H1 (cell line): ENCODE measurements at regions not wholly inside any gene's neighbourhood (a gene's known extent, or its start where the extent isn't known, plus 50 kb on each side); places are given as distances from the start of the nearest gene placed in this dataset.

ENCODE experiments used
- CTCF ChIA-PET: fragments of 300-600 bp; sonication (Branson Sonifier 250); formaldehyde crosslinking; loops from one replicate; lab custom pipeline; 2021; ENCODE audit not compliant: partially characterized antibody; lab: Charles Lee
- POLR2A ChIA-PET: fragments of 300-600 bp; sonication (Branson Sonifier 250); formaldehyde crosslinking; loops from one replicate; lab custom pipeline; 2021; ENCODE audit warnings: inconsistent platforms; ENCODE audit not compliant: partially characterized antibody; lab: Charles Lee
- DNase-seq, 2 experiments: peaks; one replicate each; pipeline versions ENCODE4 v3.0.0 to v3.0.0-alpha.2; 2010 to 2022; ENCODE audit warnings: low spot score in 2 of 2, low read depth in 1 of 2, mixed read lengths in 1 of 2
- FAIRE-seq: peaks from 2 replicates; lab custom pipeline; 2011; peaks lifted over from hg19 to GRCh38; lab: Jason Lieb, UNC
- H2AFZ ChIP-seq: 2 replicates; pipeline ENCODE4 v1.8.1; 2012; ENCODE audit warnings: low read length, inconsistent platforms
- H2AK5ac ChIP-seq: 2 replicates; pipeline ENCODE4 v1.6.1; 2013; ENCODE audit warnings: low read depth, low read length
- H2BK120ac ChIP-seq: replicated peaks from 2 replicates; pipeline ENCODE3; 2013; ENCODE audit warnings: low read depth, low read length, inconsistent platforms
- H2BK12ac ChIP-seq: 2 replicates; pipeline ENCODE4 v1.6.1; 2013; ENCODE audit warnings: low read depth, low read length
- H2BK15ac ChIP-seq: 2 replicates; pipeline ENCODE4 v1.6.1; 2013; ENCODE audit warnings: low read length
- H2BK20ac ChIP-seq: 2 replicates; pipeline ENCODE4 v1.6.1; 2013; ENCODE audit warnings: low read length
- H2BK5ac ChIP-seq: 2 replicates; pipeline ENCODE4 v1.6.1; 2013; ENCODE audit warnings: low read depth, low read length
- H3K14ac ChIP-seq: 2 replicates; pipeline ENCODE4 v1.6.1; 2013; ENCODE audit warnings: inconsistent platforms; ENCODE audit not compliant: insufficient read length
- H3K18ac ChIP-seq: 2 replicates; pipeline ENCODE4 v1.6.1; 2013; ENCODE audit warnings: low read length; ENCODE audit errors: extremely low read depth
- H3K23ac ChIP-seq: 2 replicates; pipeline ENCODE4 v1.6.1; 2013; ENCODE audit warnings: inconsistent platforms; ENCODE audit not compliant: insufficient read length
- H3K23me2 ChIP-seq: 2 replicates; pipeline ENCODE4 v1.6.1; 2013; ENCODE audit warnings: low read depth, low read length
- H3K27ac ChIP-seq: 2 replicates; pipeline ENCODE4 v1.6.1; 2011; ENCODE audit warnings: low read depth, low read length, inconsistent platforms
- H3K27me3 ChIP-seq, 4 experiments: replicated peaks in 1 of 4; 1 replicate in 1 of 4; 2 replicates in 3 of 4; pipeline versions ENCODE4 v1.6.1 to v1.8.1; 2011 to 2013; ENCODE audit warnings: low read length in 3 of 4, mild to moderate bottlenecking in 3 of 4, inconsistent platforms in 2 of 4, mixed read lengths in 2 of 4, moderate library complexity in 1 of 4; ENCODE audit not compliant: control insufficient read depth in 3 of 4, insufficient read depth in 3 of 4; ENCODE audit errors: extremely low read depth in 1 of 4
- H3K36me3 ChIP-seq, 4 experiments: 2 replicates each; pipeline versions ENCODE4 v1.6.1 to v1.8.1; 2011 to 2013; ENCODE audit warnings: mild to moderate bottlenecking in 4 of 4, low read length in 3 of 4, moderate library complexity in 2 of 4, control low read depth in 1 of 4, inconsistent platforms in 1 of 4; ENCODE audit not compliant: insufficient read depth in 4 of 4, control insufficient read depth in 2 of 4
- H3K4ac ChIP-seq: replicated peaks from 2 replicates; pipeline ENCODE3; 2013; ENCODE audit warnings: low read length, low read depth, mixed read lengths, inconsistent platforms; ENCODE audit not compliant: insufficient read length
- H3K4me1 ChIP-seq, 4 experiments: replicated peaks in 1 of 4; 1 replicate in 1 of 4; 2 replicates in 3 of 4; pipeline versions ENCODE4 v1.6.1 to v1.8.1; 2011 to 2013; ENCODE audit warnings: low read length in 3 of 4, inconsistent platforms in 2 of 4, mixed read lengths in 1 of 4; ENCODE audit not compliant: insufficient read depth in 4 of 4, control insufficient read depth in 3 of 4
- H3K4me2 ChIP-seq, 2 experiments: 2 replicates each; pipeline versions ENCODE4 v1.6.1 to v1.8.1; 2011 to 2013; ENCODE audit warnings: low read depth in 2 of 2, low read length in 2 of 2, control low read depth in 1 of 2, inconsistent platforms in 1 of 2, mild to moderate bottlenecking in 1 of 2; ENCODE audit not compliant: insufficient read depth in 1 of 2
- H3K4me3 ChIP-seq, 4 experiments: fragments of 200-600, 300-600 bp in 1 of 4; sonication (generic), shearing (Covaris generic), sonication (Bioruptor Twin) in 1 of 4; 2 replicates each; pipeline versions ENCODE4 v1.5.1 to v1.8.1; 2011 to 2016; ENCODE audit warnings: low read length in 4 of 4, low read depth in 3 of 4, control low read depth in 2 of 4, inconsistent platforms in 2 of 4, mild to moderate bottlenecking in 2 of 4, mixed read lengths in 1 of 4, moderate library complexity in 1 of 4; ENCODE audit not compliant: insufficient read depth in 2 of 4; ENCODE audit errors: extremely low read depth in 1 of 4
- H3K56ac ChIP-seq: replicated peaks from 2 replicates; pipeline ENCODE3; 2013; ENCODE audit warnings: low read depth, mild to moderate bottlenecking, mixed read lengths, low read length, inconsistent platforms; ENCODE audit not compliant: insufficient read length
- H3K79me1 ChIP-seq: 2 replicates; pipeline ENCODE4 v1.6.1; 2013; ENCODE audit warnings: low read depth, low read length, control low read depth
- H3K79me2 ChIP-seq, 2 experiments: 2 replicates each; pipeline versions ENCODE4 v1.6.1 to v1.8.1; 2012 to 2013; ENCODE audit warnings: low read length in 2 of 2, mild to moderate bottlenecking in 2 of 2, inconsistent platforms in 1 of 2; ENCODE audit not compliant: insufficient read depth in 2 of 2, control insufficient read depth in 1 of 2
- H3K9ac ChIP-seq, 4 experiments: replicated peaks in 1 of 4; 1 replicate in 1 of 4; 2 replicates in 3 of 4; pipeline versions ENCODE4 v1.6.1 to v1.8.1; 2011 to 2013; ENCODE audit warnings: low read depth in 3 of 4, low read length in 3 of 4, control low read depth in 2 of 4, mild to moderate bottlenecking in 2 of 4, moderate library complexity in 2 of 4, inconsistent platforms in 1 of 4; ENCODE audit errors: extremely low read depth in 1 of 4
- H3K9me3 ChIP-seq, 2 experiments: 2 replicates each; pipeline versions ENCODE4 v1.6.1 to v1.8.1; 2012 to 2013; ENCODE audit warnings: mild to moderate bottlenecking in 2 of 2, moderate library complexity in 2 of 2, control low read depth in 1 of 2, inconsistent platforms in 1 of 2, low read depth in 1 of 2, low read length in 1 of 2, mixed read lengths in 1 of 2; ENCODE audit not compliant: insufficient read depth in 2 of 2
- H4K20me1 ChIP-seq, 2 experiments: replicated peaks in 1 of 2; 2 replicates each; pipeline versions ENCODE3 to v1.8.1; 2011 to 2013; ENCODE audit warnings: inconsistent platforms in 2 of 2, low read length in 2 of 2, mild to moderate bottlenecking in 1 of 2; ENCODE audit not compliant: insufficient read depth in 2 of 2, control insufficient read depth in 1 of 2
- H4K5ac ChIP-seq: 2 replicates; pipeline ENCODE4 v1.6.1; 2013; ENCODE audit warnings: low read length, low read depth, mixed read lengths, inconsistent platforms; ENCODE audit not compliant: insufficient read length
- H4K8ac ChIP-seq: 2 replicates; pipeline ENCODE4 v1.8.0; 2013; ENCODE audit warnings: mild to moderate bottlenecking, moderate library complexity, low read length, inconsistent platforms; ENCODE audit not compliant: insufficient read depth; ENCODE audit errors: extremely low read depth
- H4K91ac ChIP-seq: replicated peaks from 2 replicates; pipeline ENCODE3; 2013; ENCODE audit warnings: low read length, mixed read lengths, inconsistent platforms; ENCODE audit not compliant: insufficient read length
- BACH1 ChIP-seq: IDR thresholded peaks from 2 replicates; pipeline ENCODE4 v1.6.1; 2012; ENCODE audit warnings: low read length, improper control_type of control experiment
- EP300 ChIP-seq, 2 experiments: IDR thresholded peaks; 1 replicate in 1 of 2; 2 replicates in 1 of 2; pipeline ENCODE4 v1.6.1; 2011 to 2012; ENCODE audit warnings: low read depth in 2 of 2, low read length in 2 of 2, mild to moderate bottlenecking in 2 of 2, borderline replicate concordance in 1 of 2, inconsistent platforms in 1 of 2, moderate library complexity in 1 of 2
- NANOG ChIP-seq: IDR thresholded peaks from 2 replicates; pipeline ENCODE4 v1.6.1; 2011; ENCODE audit warnings: low read length, low read depth, mild to moderate bottlenecking, inconsistent platforms; ENCODE audit not compliant: insufficient read depth, poor library complexity, severe bottlenecking
- WGBS, 2 experiments: shearing (Covaris generic) in 1 of 2; methylation state at CpG; one replicate each; pipeline versions ENCODE4 v1.1.6 to v1.1.7; 2013 to 2015; ENCODE audit warnings: low lambda C conversion rate in 2 of 2, mixed read lengths in 2 of 2, inconsistent platforms in 1 of 2, low coverage in 1 of 2, missing lambda C conversion rate in 1 of 2; ENCODE audit not compliant: insufficient replicate concordance in 2 of 2, insufficient coverage in 1 of 2, insufficient read length in 1 of 2; ENCODE audit errors: extremely low coverage in 1 of 2, missing lambda C conversion rate in 1 of 2; 5-methylcytosine and 5-hydroxymethylcytosine counted together

GRCh38 chr16:55019419-55020131, 88.9 kb downstream of the IRX5 start:
- no peaks in the 10 kb centered on the region for H3K79me1 ChIP-seq
- H3K4me1 ChIP-seq = no peaks in the 10 kb centered on the region
- H3K4ac ChIP-seq = peak overlapping the region; percentile 78
- peak overlapping the region; percentile 85; the same call in 1 of the 2 replicates for H2BK15ac ChIP-seq
- H3K23me2 ChIP-seq = peaks cover 9% of the 10 kb centered on the region; the same call in 1 of the 2 replicates
- H3K4me2 ChIP-seq = 0 out of 4 replicates have a peak overlapping the region, but pooled peaks of 1 of the 2 experiments have one; percentile 12
- H3K9ac ChIP-seq = no peak overlapping the region
- H3K36me3 ChIP-seq = no peaks in the 10 kb centered on the region; a peak in 1 of 8 replicates
- 0 out of 2 replicates have a peak overlapping the region, but pooled peaks have one; percentile 49 for H2BK20ac ChIP-seq
- peak overlapping the region; percentile 87 for H3K14ac ChIP-seq
- CTCF ChIA-PET = no interaction called here
- H2AK5ac ChIP-seq = peak overlapping the region; percentile 98
- peaks cover 0 to 8% of the 10 kb centered on the region in 2 experiments for H4K20me1 ChIP-seq
- no peaks in the 10 kb centered on the region for H3K79me2 ChIP-seq
- peak overlapping the region; percentile 35; the same call in 1 of the 2 replicates for H4K8ac ChIP-seq
- H3K4me3 ChIP-seq = no peak overlapping the region
- H3K27me3 ChIP-seq = no peaks in the 10 kb centered on the region; a peak in 1 of 7 replicates
- POLR2A ChIA-PET = no interaction called here
- no peak overlapping the region for H3K27ac ChIP-seq
- H2BK5ac ChIP-seq = peak overlapping the region; percentile 4; the same call in 1 of the 2 replicates
- peak overlapping the region; percentile 81 for H4K91ac ChIP-seq
- no peak overlapping the region for H4K5ac ChIP-seq
- no peak for DNase-seq
- H2BK12ac ChIP-seq = peak overlapping the region; percentile 62; the same call in 1 of the 2 replicates
- H3K9me3 ChIP-seq = peaks cover 0 to 5% of the 10 kb centered on the region in 2 experiments; a peak in 1 of 4 replicates
- peak overlapping the region; percentile 78 for H2BK120ac ChIP-seq
- no peak overlapping the region for H2AFZ ChIP-seq
- peak overlapping the region; percentile 98 for H3K56ac ChIP-seq
- WGBS, 2 experiments = 96 to 100% methylated on average over 7 to 9 of the region's 9 CpGs
- H3K18ac ChIP-seq = no peak overlapping the region
- peak overlapping the region; percentile 57 for H3K23ac ChIP-seq
- FAIRE-seq = no peak
- TF ChIP-seq BACH1 (no peak), EP300 (IDR thresholded peaks at IDR 0.05; ENCODE audit: borderline replicate concordance in 1 of 2, low read depth in 2 of 2, low read length in 2 of 2) (no peak), NANOG (no peak)
